SK-N-SH (cell line): ENCODE measurements at regions not wholly inside any gene's neighbourhood (a gene's known extent, or its start where the extent isn't known, plus 50 kb on each side); places are given as distances from the start of the nearest gene placed in this dataset.

Source experiments
- CTCF ChIA-PET: fragments of 300-600, 350-600 bp; formaldehyde crosslinking; extraction: SDS; loops from one replicate; lab custom pipeline; 2021; lab: Yijun Ruan, JAX
- POLR2A ChIA-PET: fragments of 350-600 bp; sonication (Branson Sonifier 250); formaldehyde crosslinking; extraction: SDS; loops from one replicate; lab custom pipeline; 2020; ENCODE audit warnings: antibody characterized with exemption, inconsistent platforms; lab: Yijun Ruan, JAX
- DNase-seq: peaks from one replicate; pipeline ENCODE4 v3.0.0; 2012
- H2AFZ ChIP-seq: fragments of 200-600 bp; sonication (generic); 2 replicates; pipeline ENCODE4 v1.8.1; 2016; ENCODE audit warnings: antibody characterized with exemption, mild to moderate bottlenecking, low read depth
- H3F3A ChIP-seq: fragments of 200-600 bp; sonication (generic); replicated peaks from 2 replicates; pipeline ENCODE3; 2016; ENCODE audit warnings: antibody characterized with exemption, mild to moderate bottlenecking; ENCODE audit not compliant: insufficient read depth
- H3K27ac ChIP-seq, 2 experiments: fragments of 200-500 bp in 1 of 2; fragments of 200-600 bp in 1 of 2; sonication (Bioruptor generic) in 1 of 2; sonication (generic), shearing (Covaris generic) in 1 of 2; 2 replicates each; pipeline versions ENCODE4 v1.5.1 to v1.6.1; 2014 to 2016; ENCODE audit warnings: low read depth in 2 of 2, inconsistent platforms in 1 of 2, low read length in 1 of 2, mild to moderate bottlenecking in 1 of 2, mixed read lengths in 1 of 2
- H3K27me3 ChIP-seq: fragments of 200-600 bp; sonication (generic), shearing (Covaris generic); 2 replicates; pipeline ENCODE4 v1.6.1; 2016; ENCODE audit warnings: mixed run types; ENCODE audit not compliant: insufficient read depth
- H3K36me3 ChIP-seq, 2 experiments: fragments of 200-500 bp in 1 of 2; fragments of 200-600 bp in 1 of 2; sonication (Bioruptor generic) in 1 of 2; sonication (generic) in 1 of 2; replicated peaks in 1 of 2; 2 replicates each; pipeline versions ENCODE3 to v1.5.1; 2014 to 2016; ENCODE audit warnings: low read length in 1 of 2, mild to moderate bottlenecking in 1 of 2; ENCODE audit not compliant: insufficient read depth in 2 of 2, control insufficient read depth in 1 of 2
- H3K4me1 ChIP-seq, 2 experiments: fragments of 200-500 bp in 1 of 2; fragments of 200-600 bp in 1 of 2; sonication (Bioruptor generic) in 1 of 2; sonication (generic), shearing (Covaris generic) in 1 of 2; 2 replicates each; pipeline versions ENCODE4 v1.5.1 to v1.6.1; 2014 to 2016; ENCODE audit warnings: low read depth in 1 of 2, low read length in 1 of 2, mixed run types in 1 of 2; ENCODE audit not compliant: insufficient read depth in 2 of 2, control insufficient read depth in 1 of 2
- H3K4me2 ChIP-seq: fragments of 200-600 bp; sonication (generic), shearing (Covaris generic); 2 replicates; pipeline ENCODE4 v1.6.1; 2017; ENCODE audit warnings: mixed run types
- H3K4me3 ChIP-seq, 2 experiments: fragments of 200-500 bp in 1 of 2; fragments of 200-600 bp in 1 of 2; sonication (Bioruptor generic) in 1 of 2; sonication (generic), shearing (Covaris generic) in 1 of 2; 2 replicates each; pipeline versions ENCODE4 v1.5.1 to v1.8.1; 2014 to 2016; ENCODE audit warnings: low read depth in 2 of 2, inconsistent platforms in 1 of 2, low read length in 1 of 2, mild to moderate bottlenecking in 1 of 2, mixed read lengths in 1 of 2, moderate library complexity in 1 of 2
- H3K79me2 ChIP-seq: fragments of 200-600 bp; sonication (generic); 2 replicates; pipeline ENCODE4 v1.8.1; 2017; ENCODE audit warnings: mild to moderate bottlenecking; ENCODE audit not compliant: insufficient read depth
- H3K9ac ChIP-seq: fragments of 200-600 bp; sonication (generic); 2 replicates; pipeline ENCODE4 v1.6.1; 2017; ENCODE audit warnings: mixed run types
- H3K9me2 ChIP-seq: fragments of 200-600 bp; sonication (generic); 2 replicates; pipeline ENCODE4 v1.6.1; 2017; ENCODE audit warnings: mixed run types
- H3K9me3 ChIP-seq: fragments of 200-600 bp; sonication (generic); 2 replicates; pipeline ENCODE4 v1.6.1; 2017; ENCODE audit warnings: mixed run types, mild to moderate bottlenecking, moderate library complexity
- H4K20me1 ChIP-seq: fragments of 200-600 bp; sonication (generic); 2 replicates; pipeline ENCODE4 v1.6.1; 2017; ENCODE audit warnings: mild to moderate bottlenecking, mixed run types; ENCODE audit not compliant: insufficient read depth
- ELF1 ChIP-seq: IDR thresholded peaks from 2 replicates; pipeline ENCODE4 v1.4.0; 2012
- EP300 ChIP-seq, 2 experiments: IDR thresholded peaks; 2 replicates each; pipeline versions ENCODE4 v1.4.0 to v1.6.1; 2012; ENCODE audit warnings: borderline replicate concordance in 1 of 2, low read depth in 1 of 2, low read length in 1 of 2
- EZH2phosphoT487 ChIP-seq: fragments of 200-600 bp; sonication (generic); IDR thresholded peaks from 2 replicates; pipeline ENCODE4 v1.6.1; 2017; ENCODE audit warnings: low read depth, mixed run types, mild to moderate bottlenecking, antibody characterized with exemption, moderate library complexity, borderline replicate concordance
- FOSL2 ChIP-seq: IDR thresholded peaks from 2 replicates; pipeline ENCODE4 v1.4.0; 2012; ENCODE audit warnings: low read depth, mild to moderate bottlenecking, moderate library complexity, borderline replicate concordance
- GATA2 ChIP-seq: sonication (generic); formaldehyde crosslinking; IDR thresholded peaks from 2 replicates; pipeline ENCODE4 v1.5.0; 2020; ENCODE audit warnings: mild to moderate bottlenecking, missing genetic modification reagents
- JUND ChIP-seq: IDR thresholded peaks from 2 replicates; pipeline ENCODE4 v1.4.0; 2012
- MXI1 ChIP-seq: IDR thresholded peaks from 2 replicates; pipeline ENCODE4 v1.6.1; 2012; ENCODE audit warnings: mild to moderate bottlenecking, low read depth, low read length, improper control_type of control experiment
- RAD21 ChIP-seq: IDR thresholded peaks from 2 replicates; pipeline ENCODE4 v1.6.1; 2012; ENCODE audit warnings: mild to moderate bottlenecking, low read length
- RXRA ChIP-seq: IDR thresholded peaks from 2 replicates; pipeline ENCODE4 v1.4.0; 2012; ENCODE audit warnings: low read depth, mild to moderate bottlenecking, borderline replicate concordance
- WGBS: methylation state at CpG from one replicate; pipeline ENCODE4 v1.1.6; 2017; ENCODE audit warnings: low lambda C conversion rate; 5-methylcytosine and 5-hydroxymethylcytosine counted together
- TF ChIP-seq, protein P1 (sequence below): fragments of 200-600 bp; sonication (generic); IDR thresholded peaks from 2 replicates; pipeline ENCODE4 v1.6.1; 2017; ENCODE audit warnings: antibody characterized with exemption, mild to moderate bottlenecking, moderate library complexity
- TF ChIP-seq, protein P2 (sequence below): IDR thresholded peaks from 2 replicates; pipeline ENCODE4 v1.4.0; 2012; ENCODE audit warnings: low read depth, borderline replicate concordance
- TF ChIP-seq, protein P3 (sequence below): fragments of 150-350 bp; IDR thresholded peaks from 2 replicates; pipeline ENCODE4 v1.6.1; 2017; ENCODE audit warnings: antibody characterized with exemption, low read length, low read depth, borderline replicate concordance
- TF ChIP-seq, protein P4 (sequence below): fragments of 150-350 bp; IDR thresholded peaks from 2 replicates; pipeline ENCODE4 v1.6.1; 2016; ENCODE audit warnings: mild to moderate bottlenecking, low read depth, low read length
- TF ChIP-seq, protein P5 (sequence below): IDR thresholded peaks from 2 replicates; pipeline ENCODE4; 2012

DNA sequence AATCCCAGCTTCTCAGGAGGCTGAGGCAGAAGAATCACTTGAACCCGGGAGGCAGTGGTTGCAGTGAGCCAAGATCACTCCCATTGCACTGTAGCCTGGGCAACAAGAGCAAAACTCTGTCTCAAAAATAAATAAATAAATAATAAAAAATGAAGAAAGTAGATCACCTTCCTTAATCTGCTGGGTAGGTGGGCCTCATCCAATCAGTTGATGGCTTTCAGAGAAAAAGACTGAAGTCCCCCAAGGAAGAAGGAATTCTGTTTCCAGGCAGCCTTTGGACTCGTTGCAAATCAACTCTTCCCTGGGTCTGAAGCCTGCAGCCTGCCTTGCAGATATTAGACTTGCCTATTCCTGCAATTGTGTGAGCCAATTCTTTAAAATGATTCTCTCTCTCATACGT lies 136.5 kb downstream of the TFCP2L1 start:
- no peak for DNase-seq
- no peak for TF ChIP-seq FOSL2
- TF ChIP-seq RAD21 = no peak
- TF ChIP-seq, protein P1, sequence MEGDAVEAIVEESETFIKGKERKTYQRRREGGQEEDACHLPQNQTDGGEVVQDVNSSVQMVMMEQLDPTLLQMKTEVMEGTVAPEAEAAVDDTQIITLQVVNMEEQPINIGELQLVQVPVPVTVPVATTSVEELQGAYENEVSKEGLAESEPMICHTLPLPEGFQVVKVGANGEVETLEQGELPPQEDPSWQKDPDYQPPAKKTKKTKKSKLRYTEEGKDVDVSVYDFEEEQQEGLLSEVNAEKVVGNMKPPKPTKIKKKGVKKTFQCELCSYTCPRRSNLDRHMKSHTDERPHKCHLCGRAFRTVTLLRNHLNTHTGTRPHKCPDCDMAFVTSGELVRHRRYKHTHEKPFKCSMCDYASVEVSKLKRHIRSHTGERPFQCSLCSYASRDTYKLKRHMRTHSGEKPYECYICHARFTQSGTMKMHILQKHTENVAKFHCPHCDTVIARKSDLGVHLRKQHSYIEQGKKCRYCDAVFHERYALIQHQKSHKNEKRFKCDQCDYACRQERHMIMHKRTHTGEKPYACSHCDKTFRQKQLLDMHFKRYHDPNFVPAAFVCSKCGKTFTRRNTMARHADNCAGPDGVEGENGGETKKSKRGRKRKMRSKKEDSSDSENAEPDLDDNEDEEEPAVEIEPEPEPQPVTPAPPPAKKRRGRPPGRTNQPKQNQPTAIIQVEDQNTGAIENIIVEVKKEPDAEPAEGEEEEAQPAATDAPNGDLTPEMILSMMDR = no peak
- TF ChIP-seq, protein P2, sequence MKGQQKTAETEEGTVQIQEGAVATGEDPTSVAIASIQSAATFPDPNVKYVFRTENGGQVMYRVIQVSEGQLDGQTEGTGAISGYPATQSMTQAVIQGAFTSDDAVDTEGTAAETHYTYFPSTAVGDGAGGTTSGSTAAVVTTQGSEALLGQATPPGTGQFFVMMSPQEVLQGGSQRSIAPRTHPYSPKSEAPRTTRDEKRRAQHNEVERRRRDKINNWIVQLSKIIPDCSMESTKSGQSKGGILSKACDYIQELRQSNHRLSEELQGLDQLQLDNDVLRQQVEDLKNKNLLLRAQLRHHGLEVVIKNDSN = no peak
- no peak for TF ChIP-seq EP300 (IDR thresholded peaks at IDR 0.05; ENCODE audit: borderline replicate concordance in 1 of 2, low read depth in 1 of 2, low read length in 1 of 2)
- no peak for TF ChIP-seq JUND
- no peak for TF ChIP-seq EZH2phosphoT487
- no peak for TF ChIP-seq MXI1
- TF ChIP-seq RXRA = no peak
- TF ChIP-seq GATA2 (CRISPR knock-in tag) = no peak
- no peak for TF ChIP-seq ELF1
- TF ChIP-seq, protein P3, sequence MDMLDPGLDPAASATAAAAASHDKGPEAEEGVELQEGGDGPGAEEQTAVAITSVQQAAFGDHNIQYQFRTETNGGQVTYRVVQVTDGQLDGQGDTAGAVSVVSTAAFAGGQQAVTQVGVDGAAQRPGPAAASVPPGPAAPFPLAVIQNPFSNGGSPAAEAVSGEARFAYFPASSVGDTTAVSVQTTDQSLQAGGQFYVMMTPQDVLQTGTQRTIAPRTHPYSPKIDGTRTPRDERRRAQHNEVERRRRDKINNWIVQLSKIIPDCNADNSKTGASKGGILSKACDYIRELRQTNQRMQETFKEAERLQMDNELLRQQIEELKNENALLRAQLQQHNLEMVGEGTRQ = no peak
- TF ChIP-seq, protein P4, sequence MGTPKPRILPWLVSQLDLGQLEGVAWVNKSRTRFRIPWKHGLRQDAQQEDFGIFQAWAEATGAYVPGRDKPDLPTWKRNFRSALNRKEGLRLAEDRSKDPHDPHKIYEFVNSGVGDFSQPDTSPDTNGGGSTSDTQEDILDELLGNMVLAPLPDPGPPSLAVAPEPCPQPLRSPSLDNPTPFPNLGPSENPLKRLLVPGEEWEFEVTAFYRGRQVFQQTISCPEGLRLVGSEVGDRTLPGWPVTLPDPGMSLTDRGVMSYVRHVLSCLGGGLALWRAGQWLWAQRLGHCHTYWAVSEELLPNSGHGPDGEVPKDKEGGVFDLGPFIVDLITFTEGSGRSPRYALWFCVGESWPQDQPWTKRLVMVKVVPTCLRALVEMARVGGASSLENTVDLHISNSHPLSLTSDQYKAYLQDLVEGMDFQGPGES = no peak
- TF ChIP-seq, protein P5, sequence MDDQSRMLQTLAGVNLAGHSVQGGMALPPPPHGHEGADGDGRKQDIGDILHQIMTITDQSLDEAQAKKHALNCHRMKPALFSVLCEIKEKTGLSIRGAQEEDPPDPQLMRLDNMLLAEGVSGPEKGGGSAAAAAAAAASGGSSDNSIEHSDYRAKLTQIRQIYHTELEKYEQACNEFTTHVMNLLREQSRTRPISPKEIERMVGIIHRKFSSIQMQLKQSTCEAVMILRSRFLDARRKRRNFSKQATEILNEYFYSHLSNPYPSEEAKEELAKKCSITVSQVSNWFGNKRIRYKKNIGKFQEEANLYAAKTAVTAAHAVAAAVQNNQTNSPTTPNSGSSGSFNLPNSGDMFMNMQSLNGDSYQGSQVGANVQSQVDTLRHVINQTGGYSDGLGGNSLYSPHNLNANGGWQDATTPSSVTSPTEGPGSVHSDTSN = no peak
- ChIA-PET CTCF (no interaction called here), POLR2A (no interaction called here)
- H3F3A ChIP-seq = no peaks in the 10 kb centered on the region
- H3K4me3 ChIP-seq = no peak overlapping the region
- no peaks in the 10 kb centered on the region for H3K9me3 ChIP-seq
- no peaks in the 10 kb centered on the region for H4K20me1 ChIP-seq
- no peaks in the 10 kb centered on the region for H3K9me2 ChIP-seq
- H3K4me2 ChIP-seq = no peak overlapping the region
- no peaks in the 10 kb centered on the region for H3K36me3 ChIP-seq
- no peaks in the 10 kb centered on the region for H3K79me2 ChIP-seq
- no peak overlapping the region for H3K27ac ChIP-seq
- no peaks in the 10 kb centered on the region; the same call in 1 of the 2 replicates for H3K27me3 ChIP-seq
- WGBS = 11% methylated on average over 3 of the region's 3 CpGs
- no peak overlapping the region for H3K9ac ChIP-seq
- no peaks in the 10 kb centered on the region for H3K4me1 ChIP-seq
- no peak overlapping the region for H2AFZ ChIP-seq
